WI38 (cell line): ENCODE measurements at regions not wholly inside any gene's neighbourhood (a gene's known extent, or its start where the extent isn't known, plus 50 kb on each side); places are given as distances from the start of the nearest gene placed in this dataset.

Source experiments
- H3K4me3 ChIP-seq: 2 replicates; pipeline ENCODE4 v1.5.1; 2011; ENCODE audit warnings: low read depth, mild to moderate bottlenecking, control low read depth, low read length
- CTCF ChIP-seq: IDR thresholded peaks from 2 replicates; pipeline ENCODE4 v1.5.1; 2012; ENCODE audit warnings: low read depth, mild to moderate bottlenecking, control low read depth, low read length

- no peak overlapping the region for H3K4me3 ChIP-seq
- no peak for TF ChIP-seq CTCF
Measured at GRCh38 chr5:8473016-8473415, 604.1 kb downstream of the MTRR start.

- TF ChIP-seq CTCF: no peak
- H3K4me3 ChIP-seq: no peak overlapping the region
Measured at GRCh38 chr5:8473827-8474568, 605.0 kb downstream of the MTRR start.

- TF ChIP-seq CTCF: no peak
- H3K4me3 ChIP-seq: no peak overlapping the region
Measured at GRCh38 chr5:8474569-8474930, 605.6 kb downstream of the MTRR start.

- TF ChIP-seq CTCF: no peak
- no peak overlapping the region for H3K4me3 ChIP-seq
Measured at GRCh38 chr5:8478326-8478725, 609.4 kb downstream of the MTRR start.

GRCh38 chr5:8481007-8481406 is 612.1 kb downstream of the MTRR start:
- H3K4me3 ChIP-seq: no peak overlapping the region
- TF ChIP-seq CTCF: no peak

- TF ChIP-seq CTCF: no peak
Measured at GRCh38 chr5:8491254-8491653, 622.3 kb downstream of the MTRR start.

GRCh38 chr5:8493176-8493575 is 624.2 kb downstream of the MTRR start:
- no peak overlapping the region for H3K4me3 ChIP-seq
- TF ChIP-seq CTCF: no peak

More at GRCh38 chr5:8491254-8491653, 622.3 kb downstream of the MTRR start:
- no peak overlapping the region for H3K4me3 ChIP-seq
